CD14-positive monocyte (primary cell): ENCODE measurements at regions not wholly inside any gene's neighbourhood (a gene's known extent, or its start where the extent isn't known, plus 50 kb on each side); places are given as distances from the start of the nearest gene placed in this dataset.

Experiments used
- DNase-seq, 3 donors: peaks; one replicate each; pipeline ENCODE4 v3.0.0-alpha.2; 2011 to 2022
- H2AFZ ChIP-seq: 2 replicates; pipeline ENCODE4 v1.6.0; 2012; ENCODE audit warnings: mild to moderate bottlenecking, low read depth, low read length, inconsistent platforms; ENCODE audit not compliant: insufficient read depth, poor library complexity, severe bottlenecking
- H3K27ac ChIP-seq, 2 donors: 1 replicate in 1 of 2; 2 replicates in 1 of 2; pipeline ENCODE4 v1.5.1; 2012 to 2013; ENCODE audit warnings: low read length in 2 of 2, control low read depth in 1 of 2, inconsistent platforms in 1 of 2, low read depth in 1 of 2, mild to moderate bottlenecking in 1 of 2
- H3K27me3 ChIP-seq, 2 donors: one replicate each; pipeline versions ENCODE4 v1.6.0 to v1.6.1; 2011 to 2013; ENCODE audit warnings: low read length in 2 of 2; ENCODE audit not compliant: control insufficient read depth in 2 of 2, insufficient read depth in 2 of 2
- H3K36me3 ChIP-seq, 2 donors: replicated peaks in 1 of 2; 1 replicate in 1 of 2; 2 replicates in 1 of 2; pipeline versions ENCODE4 v1.5.1 to v1.6.1; 2012 to 2013; ENCODE audit warnings: low read length in 2 of 2, control low read depth in 1 of 2, inconsistent platforms in 1 of 2, mild to moderate bottlenecking in 1 of 2; ENCODE audit not compliant: insufficient read depth in 2 of 2, control insufficient read depth in 1 of 2
- H3K4me1 ChIP-seq, 2 donors: 1 replicate in 1 of 2; 2 replicates in 1 of 2; pipeline versions ENCODE4 v1.5.1 to v1.6.1; 2012 to 2013; ENCODE audit warnings: low read length in 2 of 2, control low read depth in 1 of 2, inconsistent platforms in 1 of 2, mild to moderate bottlenecking in 1 of 2, moderate library complexity in 1 of 2; ENCODE audit not compliant: insufficient read depth in 2 of 2, control insufficient read depth in 1 of 2
- H3K4me2 ChIP-seq: replicated peaks from 2 replicates; pipeline ENCODE3; 2012; ENCODE audit warnings: low read length, moderate library complexity, mild to moderate bottlenecking; ENCODE audit not compliant: poor library complexity, severe bottlenecking; ENCODE audit errors: extremely low read depth
- H3K4me3 ChIP-seq, 3 experiments: fragments of 200-600 bp in 1 of 3; sonication (generic) in 1 of 3; replicated peaks in 1 of 3; 1 replicate in 2 of 3; 2 replicates in 1 of 3; pipeline ENCODE4 v1.5.1; 2011 to 2013; ENCODE audit warnings: low read length in 3 of 3, mild to moderate bottlenecking in 3 of 3, control low read depth in 2 of 3, low read depth in 2 of 3, inconsistent platforms in 1 of 3, moderate library complexity in 1 of 3
- H3K79me2 ChIP-seq: 2 replicates; pipeline ENCODE4 v1.6.0; 2012; ENCODE audit warnings: mild to moderate bottlenecking, control low read depth, inconsistent platforms, low read length, moderate library complexity; ENCODE audit not compliant: insufficient read depth
- H3K9ac ChIP-seq: 2 replicates; pipeline ENCODE4 v1.6.0; 2017; ENCODE audit warnings: low read length, mild to moderate bottlenecking; ENCODE audit not compliant: insufficient read depth, poor library complexity, severe bottlenecking
- H3K9me3 ChIP-seq, 2 donors: replicated peaks in 1 of 2; 1 replicate in 1 of 2; 2 replicates in 1 of 2; pipeline versions ENCODE4 v1.5.1 to v1.6.1; 2012 to 2013; ENCODE audit warnings: low read length in 2 of 2, control low read depth in 1 of 2; ENCODE audit not compliant: control insufficient read depth in 1 of 2, insufficient read depth in 1 of 2
- H4K20me1 ChIP-seq: 2 replicates; pipeline ENCODE4 v1.6.0; 2012; ENCODE audit warnings: mild to moderate bottlenecking, low read length, control low read depth, moderate library complexity; ENCODE audit not compliant: insufficient read depth
- H3K27ac Mint-ChIP-seq, 7 donors: one replicate each; pipeline ENCODE4 v1.8.0; 2020; ENCODE audit warnings: mild to moderate bottlenecking in 7 of 7, mixed read lengths in 7 of 7, moderate library complexity in 6 of 7, inconsistent platforms in 2 of 7
- H3K27me3 Mint-ChIP-seq, 3 donors: one replicate each; pipeline ENCODE4 v1.8.0; 2021 to 2022; ENCODE audit warnings: low read depth in 3 of 3, mild to moderate bottlenecking in 3 of 3, mixed read lengths in 3 of 3, moderate library complexity in 3 of 3, inconsistent platforms in 1 of 3
- H3K36me3 Mint-ChIP-seq, 2 donors: one replicate each; pipeline ENCODE4 v1.8.0; 2020; ENCODE audit warnings: mixed read lengths in 2 of 2, inconsistent platforms in 1 of 2, mild to moderate bottlenecking in 1 of 2
- H3K4me1 Mint-ChIP-seq: one replicate; pipeline ENCODE4 v1.8.0; 2020; ENCODE audit warnings: mild to moderate bottlenecking, mixed read lengths
- H3K4me3 Mint-ChIP-seq, 2 donors: one replicate each; pipeline ENCODE4 v1.8.0; 2020; ENCODE audit warnings: mild to moderate bottlenecking in 2 of 2, mixed read lengths in 2 of 2, moderate library complexity in 1 of 2
- H3K9me3 Mint-ChIP-seq, 7 donors: one replicate each; pipeline ENCODE4 v1.8.0; 2020 to 2022; ENCODE audit warnings: mixed read lengths in 7 of 7, mild to moderate bottlenecking in 6 of 7, moderate library complexity in 6 of 7, inconsistent platforms in 2 of 7
- WGBS: methylation state at CpG from one replicate; pipeline ENCODE4 v1.1.5; 2013; ENCODE audit warnings: missing lambda C conversion rate; ENCODE audit not compliant: insufficient coverage; 5-methylcytosine and 5-hydroxymethylcytosine counted together
- intact Hi-C, 2 donors: fragments of 100-400 bp; cut with micrococcal nuclease; formaldehyde crosslinking; loops; one replicate each; pipeline versions ENCODE4 v1.15.0 to v1.15.1; 2023
- TF ChIP-seq, protein P1 (sequence below): fragments of 200-600 bp; IDR thresholded peaks from one replicate; pipeline ENCODE4 v1.8.0; 2022; ENCODE audit warnings: antibody characterized with exemption, mild to moderate bottlenecking

DNA sequence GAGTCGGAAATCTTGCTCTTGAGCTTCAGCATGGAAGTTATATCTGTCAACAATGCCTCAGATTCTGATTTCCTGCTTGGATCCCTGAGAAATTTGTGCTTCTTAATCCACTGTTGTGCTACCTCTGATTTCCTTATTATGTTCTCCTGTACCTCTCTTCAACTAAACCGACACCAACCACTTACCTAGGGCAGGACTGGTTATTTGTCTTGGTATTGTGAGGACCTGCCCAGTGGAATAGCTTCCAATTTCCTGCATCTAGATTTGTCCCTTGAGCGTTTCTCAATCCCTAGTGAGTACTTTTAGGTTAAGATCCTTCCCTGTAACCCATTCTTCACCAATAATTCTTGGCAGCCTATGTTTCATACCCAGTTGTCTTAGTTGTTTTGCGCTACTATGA is 720.5 kb upstream of the ZNF385D start:
- Histone ChIP-seq H2AFZ (no peak overlapping the region), H3K27me3 (no peaks in the 10 kb centered on the region), H4K20me1 (no peaks in the 10 kb centered on the region), H3K36me3 (no peaks in the 10 kb centered on the region), H3K9ac (no peak overlapping the region), H3K4me1 (peaks cover 7 to 22% of the 10 kb centered on the region in 2 donors), H3K79me2 (no peaks in the 10 kb centered on the region), H3K4me3 (no peak overlapping the region), H3K4me2 (no peak overlapping the region), H3K27ac (no peak overlapping the region), H3K9me3 (no peaks in the 10 kb centered on the region)
- TF ChIP-seq, protein P1, sequence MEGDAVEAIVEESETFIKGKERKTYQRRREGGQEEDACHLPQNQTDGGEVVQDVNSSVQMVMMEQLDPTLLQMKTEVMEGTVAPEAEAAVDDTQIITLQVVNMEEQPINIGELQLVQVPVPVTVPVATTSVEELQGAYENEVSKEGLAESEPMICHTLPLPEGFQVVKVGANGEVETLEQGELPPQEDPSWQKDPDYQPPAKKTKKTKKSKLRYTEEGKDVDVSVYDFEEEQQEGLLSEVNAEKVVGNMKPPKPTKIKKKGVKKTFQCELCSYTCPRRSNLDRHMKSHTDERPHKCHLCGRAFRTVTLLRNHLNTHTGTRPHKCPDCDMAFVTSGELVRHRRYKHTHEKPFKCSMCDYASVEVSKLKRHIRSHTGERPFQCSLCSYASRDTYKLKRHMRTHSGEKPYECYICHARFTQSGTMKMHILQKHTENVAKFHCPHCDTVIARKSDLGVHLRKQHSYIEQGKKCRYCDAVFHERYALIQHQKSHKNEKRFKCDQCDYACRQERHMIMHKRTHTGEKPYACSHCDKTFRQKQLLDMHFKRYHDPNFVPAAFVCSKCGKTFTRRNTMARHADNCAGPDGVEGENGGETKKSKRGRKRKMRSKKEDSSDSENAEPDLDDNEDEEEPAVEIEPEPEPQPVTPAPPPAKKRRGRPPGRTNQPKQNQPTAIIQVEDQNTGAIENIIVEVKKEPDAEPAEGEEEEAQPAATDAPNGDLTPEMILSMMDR = no peak
- DNase-seq = no peak
- Mint-ChIP-seq H3K36me3 (no peaks in the 10 kb centered on the region), H3K9me3 (peaks cover 0 to 7% (median 0%) of the 10 kb centered on the region in 7 donors), H3K27ac (no peak overlapping the region), H3K4me1 (peaks cover 15% of the 10 kb centered on the region), H3K4me3 (no peak overlapping the region), H3K27me3 (no peaks in the 10 kb centered on the region)
- WGBS = 93% methylated on average over 2 of the region's 4 CpGs
- intact Hi-C loops = no loop called here

DNA sequence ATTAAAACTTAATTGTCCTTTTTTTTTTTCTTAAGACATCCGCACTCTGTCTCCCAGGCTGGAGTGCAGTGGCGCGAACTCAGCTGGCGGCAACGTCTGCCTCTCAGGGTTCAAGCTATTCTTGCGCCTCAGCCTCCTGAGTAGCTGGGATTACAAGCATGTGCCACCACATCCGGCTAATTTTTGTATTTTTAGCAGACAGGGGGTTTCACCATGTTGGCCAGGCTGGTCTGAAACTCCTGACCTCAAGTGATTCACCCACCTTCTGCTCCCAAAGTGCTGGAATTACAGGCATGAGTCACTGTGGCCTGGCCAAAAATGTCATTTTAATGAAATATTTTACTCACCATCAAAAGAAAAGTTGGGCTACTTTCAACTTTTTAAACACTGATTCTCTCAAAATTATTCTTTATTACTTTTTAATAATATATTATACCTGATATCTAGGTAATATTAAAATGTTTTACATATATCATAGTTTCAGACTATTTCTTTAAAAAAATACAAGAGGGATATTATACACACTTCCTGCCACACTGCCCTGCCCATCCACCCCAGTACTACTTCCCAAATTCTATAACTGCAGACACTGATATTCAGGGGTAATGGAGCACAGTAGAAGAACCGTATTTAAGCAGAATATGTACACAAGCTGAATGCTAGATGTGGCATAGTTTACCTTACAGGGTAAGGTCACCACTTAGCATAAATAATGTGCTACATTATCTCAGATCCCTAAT is 723.9 kb upstream of the ZNF385D start:
- Mint-ChIP-seq H3K27me3 (no peaks in the 10 kb centered on the region), H3K4me3 (peak overlapping the region in 1 of 2 donors; percentile 11), H3K9me3 (peaks cover 0 to 7% (median 0%) of the 10 kb centered on the region in 7 donors), H3K27ac (peak overlapping the region in 3 of 7 donors; percentile 40 to 72 (median 65)), H3K36me3 (no peaks in the 10 kb centered on the region), H3K4me1 (peaks cover 15% of the 10 kb centered on the region)
- WGBS = 33% methylated on average over 3 of the region's 8 CpGs
- Histone ChIP-seq H3K36me3 (no peaks in the 10 kb centered on the region), H3K79me2 (no peaks in the 10 kb centered on the region), H4K20me1 (no peaks in the 10 kb centered on the region), H3K27ac (no peak overlapping the region), H3K27me3 (no peaks in the 10 kb centered on the region), H3K4me2 (no peak overlapping the region), H3K9ac (no peak overlapping the region), H2AFZ (no peak overlapping the region), H3K9me3 (no peaks in the 10 kb centered on the region), H3K4me1 (peaks cover 7 to 22% of the 10 kb centered on the region in 2 donors), H3K4me3 (no peak overlapping the region)
- intact Hi-C loops = no loop called here
- peak; percentile 2 to 65 (median 18) for DNase-seq
- TF ChIP-seq, protein P1 = no peak
